ENCODE measurements at regions not wholly inside any gene's neighbourhood (a gene's known extent, or its start where the extent isn't known, plus 50 kb on each side); places are given as distances from the start of the nearest gene placed in this dataset.

GRCh38 chr21:28636752-28637691 is 355.7 kb downstream of the LTN1 start:
- no peak overlapping the region for H3K4me3 ChIP-seq (ENCODE audit: low read length)
- H3K4me2 ChIP-seq (ENCODE audit: low read length) = no peak overlapping the region
- no peak for TF ChIP-seq CTCF (IDR thresholded peaks at IDR 0.05; ENCODE audit: low read depth, low read length, poor library complexity, severe bottlenecking)
- TF ChIP-seq EZH2phosphoT487 (IDR thresholded peaks at IDR 0.05; ENCODE audit: borderline replicate concordance, low read length) = no peak
- H4K20me1 ChIP-seq (ENCODE audit: control insufficient read depth, insufficient read depth, low read depth, low read length) = no peaks in the 10 kb centered on the region
- H3K9me3 ChIP-seq (ENCODE audit: control insufficient read depth, insufficient read depth, low read length) = no peaks in the 10 kb centered on the region
- no peaks in the 10 kb centered on the region for H3K79me2 ChIP-seq (ENCODE audit: control insufficient read depth, low read length)
- no peaks in the 10 kb centered on the region for H3K9me2 ChIP-seq (replicated peaks; ENCODE audit: control insufficient read depth, low read length)
- no peaks in the 10 kb centered on the region for H3K27me3 ChIP-seq (ENCODE audit: control insufficient read depth, low read length)
- no peaks in the 10 kb centered on the region for H3K4me1 ChIP-seq (ENCODE audit: control insufficient read depth, low read length)
- no peaks in the 10 kb centered on the region for H3F3A ChIP-seq (ENCODE audit: control insufficient read depth, insufficient read depth)
- no peaks in the 10 kb centered on the region for H3K36me3 ChIP-seq (ENCODE audit: control insufficient read depth, low read length)
- H3K27ac ChIP-seq (ENCODE audit: low read depth, low read length) = no peak overlapping the region

DNA sequence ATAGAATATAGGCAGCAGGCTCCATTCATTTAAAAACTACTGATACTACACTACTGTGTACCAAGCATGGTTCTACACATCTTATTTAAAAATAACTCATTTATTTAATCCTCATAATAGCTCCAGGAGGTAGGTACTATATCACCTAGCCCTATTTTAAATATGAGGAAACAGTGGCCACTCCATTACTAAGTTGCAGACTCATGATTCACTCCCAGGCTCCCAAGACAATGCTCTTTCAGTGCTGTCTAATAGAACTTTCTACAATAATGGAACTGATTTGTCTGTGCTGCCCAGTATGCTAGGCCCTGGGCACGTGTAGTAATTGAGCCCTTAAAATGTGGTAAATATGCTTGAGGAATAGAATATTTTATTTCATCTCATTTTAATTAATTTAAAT is 357.1 kb downstream of the LTN1 start:
- Histone ChIP-seq H3K27me3 (ENCODE audit: control insufficient read depth, low read length) (no peaks in the 10 kb centered on the region), H3K79me2 (ENCODE audit: control insufficient read depth, low read length) (no peaks in the 10 kb centered on the region), H3K4me3 (ENCODE audit: low read length) (no peak overlapping the region), H3K27ac (ENCODE audit: low read depth, low read length) (no peak overlapping the region), H3F3A (ENCODE audit: control insufficient read depth, insufficient read depth) (no peaks in the 10 kb centered on the region), H3K4me2 (ENCODE audit: low read length) (no peak overlapping the region), H3K9me2 (replicated peaks; ENCODE audit: control insufficient read depth, low read length) (no peaks in the 10 kb centered on the region), H3K9me3 (ENCODE audit: control insufficient read depth, insufficient read depth, low read length) (no peaks in the 10 kb centered on the region), H3K4me1 (ENCODE audit: control insufficient read depth, low read length) (no peaks in the 10 kb centered on the region), H4K20me1 (ENCODE audit: control insufficient read depth, insufficient read depth, low read depth, low read length) (no peaks in the 10 kb centered on the region), H3K36me3 (ENCODE audit: control insufficient read depth, low read length) (no peaks in the 10 kb centered on the region)
- TF ChIP-seq EZH2phosphoT487 (IDR thresholded peaks at IDR 0.05; ENCODE audit: borderline replicate concordance, low read length) = no peak
- TF ChIP-seq CTCF (IDR thresholded peaks at IDR 0.05; ENCODE audit: low read depth, low read length, poor library complexity, severe bottlenecking) = no peak

GRCh38 chr21:28633839-28634555 is 358.7 kb downstream of the LTN1 start:
- Histone ChIP-seq H3K79me2 (ENCODE audit: control insufficient read depth, low read length) (no peaks in the 10 kb centered on the region), H4K20me1 (ENCODE audit: control insufficient read depth, insufficient read depth, low read depth, low read length) (no peaks in the 10 kb centered on the region), H3K4me2 (ENCODE audit: low read length) (no peak overlapping the region), H3K4me1 (ENCODE audit: control insufficient read depth, low read length) (no peaks in the 10 kb centered on the region), H3K4me3 (ENCODE audit: low read length) (no peak overlapping the region), H3K27ac (ENCODE audit: low read depth, low read length) (no peak overlapping the region), H3F3A (ENCODE audit: control insufficient read depth, insufficient read depth) (no peaks in the 10 kb centered on the region), H3K36me3 (ENCODE audit: control insufficient read depth, low read length) (no peaks in the 10 kb centered on the region), H3K9me2 (replicated peaks; ENCODE audit: control insufficient read depth, low read length) (no peaks in the 10 kb centered on the region), H3K27me3 (ENCODE audit: control insufficient read depth, low read length) (no peaks in the 10 kb centered on the region), H3K9me3 (ENCODE audit: control insufficient read depth, insufficient read depth, low read length) (no peaks in the 10 kb centered on the region)
- no peak for TF ChIP-seq CTCF (IDR thresholded peaks at IDR 0.05; ENCODE audit: low read depth, low read length, poor library complexity, severe bottlenecking)
- TF ChIP-seq EZH2phosphoT487 (IDR thresholded peaks at IDR 0.05; ENCODE audit: borderline replicate concordance, low read length) = no peak
